HPDE6-E6E7 (cell line): ENCODE measurements at regions not wholly inside any gene's neighbourhood (a gene's known extent, or its start where the extent isn't known, plus 50 kb on each side); places are given as distances from the start of the nearest gene placed in this dataset.

Experiments used
- DNase-seq: peaks from one replicate; pipeline ENCODE4 v3.0.0; 2011; ENCODE audit warnings: missing footprints; ENCODE audit errors: extremely low spot score

GRCh38 chr3:70374179-70374578 is 61.7 kb upstream of the MDFIC2 start:
- no peak for DNase-seq
